CD14-positive monocyte (primary cell): ENCODE measurements at regions not wholly inside any gene's neighbourhood (a gene's known extent, or its start where the extent isn't known, plus 50 kb on each side); places are given as distances from the start of the nearest gene placed in this dataset.

Source experiments
- DNase-seq, 3 donors: peaks; one replicate each; pipeline ENCODE4 v3.0.0-alpha.2; 2011 to 2022
- H2AFZ ChIP-seq: 2 replicates; pipeline ENCODE4 v1.6.0; 2012; ENCODE audit warnings: mild to moderate bottlenecking, low read depth, low read length, inconsistent platforms; ENCODE audit not compliant: insufficient read depth, poor library complexity, severe bottlenecking
- H3K27ac ChIP-seq, 2 donors: 1 replicate in 1 of 2; 2 replicates in 1 of 2; pipeline ENCODE4 v1.5.1; 2012 to 2013; ENCODE audit warnings: low read length in 2 of 2, control low read depth in 1 of 2, inconsistent platforms in 1 of 2, low read depth in 1 of 2, mild to moderate bottlenecking in 1 of 2
- H3K27me3 ChIP-seq, 2 donors: one replicate each; pipeline versions ENCODE4 v1.6.0 to v1.6.1; 2011 to 2013; ENCODE audit warnings: low read length in 2 of 2; ENCODE audit not compliant: control insufficient read depth in 2 of 2, insufficient read depth in 2 of 2
- H3K36me3 ChIP-seq, 2 donors: replicated peaks in 1 of 2; 1 replicate in 1 of 2; 2 replicates in 1 of 2; pipeline versions ENCODE4 v1.5.1 to v1.6.1; 2012 to 2013; ENCODE audit warnings: low read length in 2 of 2, control low read depth in 1 of 2, inconsistent platforms in 1 of 2, mild to moderate bottlenecking in 1 of 2; ENCODE audit not compliant: insufficient read depth in 2 of 2, control insufficient read depth in 1 of 2
- H3K4me1 ChIP-seq, 2 donors: 1 replicate in 1 of 2; 2 replicates in 1 of 2; pipeline versions ENCODE4 v1.5.1 to v1.6.1; 2012 to 2013; ENCODE audit warnings: low read length in 2 of 2, control low read depth in 1 of 2, inconsistent platforms in 1 of 2, mild to moderate bottlenecking in 1 of 2, moderate library complexity in 1 of 2; ENCODE audit not compliant: insufficient read depth in 2 of 2, control insufficient read depth in 1 of 2
- H3K4me2 ChIP-seq: replicated peaks from 2 replicates; pipeline ENCODE3; 2012; ENCODE audit warnings: low read length, moderate library complexity, mild to moderate bottlenecking; ENCODE audit not compliant: poor library complexity, severe bottlenecking; ENCODE audit errors: extremely low read depth
- H3K4me3 ChIP-seq, 3 experiments: fragments of 200-600 bp in 1 of 3; sonication (generic) in 1 of 3; replicated peaks in 1 of 3; 1 replicate in 2 of 3; 2 replicates in 1 of 3; pipeline ENCODE4 v1.5.1; 2011 to 2013; ENCODE audit warnings: low read length in 3 of 3, mild to moderate bottlenecking in 3 of 3, control low read depth in 2 of 3, low read depth in 2 of 3, inconsistent platforms in 1 of 3, moderate library complexity in 1 of 3
- H3K79me2 ChIP-seq: 2 replicates; pipeline ENCODE4 v1.6.0; 2012; ENCODE audit warnings: mild to moderate bottlenecking, control low read depth, inconsistent platforms, low read length, moderate library complexity; ENCODE audit not compliant: insufficient read depth
- H3K9ac ChIP-seq: 2 replicates; pipeline ENCODE4 v1.6.0; 2017; ENCODE audit warnings: low read length, mild to moderate bottlenecking; ENCODE audit not compliant: insufficient read depth, poor library complexity, severe bottlenecking
- H3K9me3 ChIP-seq, 2 donors: replicated peaks in 1 of 2; 1 replicate in 1 of 2; 2 replicates in 1 of 2; pipeline versions ENCODE4 v1.5.1 to v1.6.1; 2012 to 2013; ENCODE audit warnings: low read length in 2 of 2, control low read depth in 1 of 2; ENCODE audit not compliant: control insufficient read depth in 1 of 2, insufficient read depth in 1 of 2
- H4K20me1 ChIP-seq: 2 replicates; pipeline ENCODE4 v1.6.0; 2012; ENCODE audit warnings: mild to moderate bottlenecking, low read length, control low read depth, moderate library complexity; ENCODE audit not compliant: insufficient read depth
- H3K27ac Mint-ChIP-seq, 7 donors: one replicate each; pipeline ENCODE4 v1.8.0; 2020; ENCODE audit warnings: mild to moderate bottlenecking in 7 of 7, mixed read lengths in 7 of 7, moderate library complexity in 6 of 7, inconsistent platforms in 2 of 7
- H3K27me3 Mint-ChIP-seq, 3 donors: one replicate each; pipeline ENCODE4 v1.8.0; 2021 to 2022; ENCODE audit warnings: low read depth in 3 of 3, mild to moderate bottlenecking in 3 of 3, mixed read lengths in 3 of 3, moderate library complexity in 3 of 3, inconsistent platforms in 1 of 3
- H3K36me3 Mint-ChIP-seq, 2 donors: one replicate each; pipeline ENCODE4 v1.8.0; 2020; ENCODE audit warnings: mixed read lengths in 2 of 2, inconsistent platforms in 1 of 2, mild to moderate bottlenecking in 1 of 2
- H3K4me1 Mint-ChIP-seq: one replicate; pipeline ENCODE4 v1.8.0; 2020; ENCODE audit warnings: mild to moderate bottlenecking, mixed read lengths
- H3K4me3 Mint-ChIP-seq, 2 donors: one replicate each; pipeline ENCODE4 v1.8.0; 2020; ENCODE audit warnings: mild to moderate bottlenecking in 2 of 2, mixed read lengths in 2 of 2, moderate library complexity in 1 of 2
- H3K9me3 Mint-ChIP-seq, 7 donors: one replicate each; pipeline ENCODE4 v1.8.0; 2020 to 2022; ENCODE audit warnings: mixed read lengths in 7 of 7, mild to moderate bottlenecking in 6 of 7, moderate library complexity in 6 of 7, inconsistent platforms in 2 of 7
- WGBS: methylation state at CpG from one replicate; pipeline ENCODE4 v1.1.5; 2013; ENCODE audit warnings: missing lambda C conversion rate; ENCODE audit not compliant: insufficient coverage; 5-methylcytosine and 5-hydroxymethylcytosine counted together
- intact Hi-C, 2 donors: fragments of 100-400 bp; cut with micrococcal nuclease; formaldehyde crosslinking; loops; one replicate each; pipeline versions ENCODE4 v1.15.0 to v1.15.1; 2023
- TF ChIP-seq, protein P1 (sequence below): fragments of 200-600 bp; IDR thresholded peaks from one replicate; pipeline ENCODE4 v1.8.0; 2022; ENCODE audit warnings: antibody characterized with exemption, mild to moderate bottlenecking

DNA sequence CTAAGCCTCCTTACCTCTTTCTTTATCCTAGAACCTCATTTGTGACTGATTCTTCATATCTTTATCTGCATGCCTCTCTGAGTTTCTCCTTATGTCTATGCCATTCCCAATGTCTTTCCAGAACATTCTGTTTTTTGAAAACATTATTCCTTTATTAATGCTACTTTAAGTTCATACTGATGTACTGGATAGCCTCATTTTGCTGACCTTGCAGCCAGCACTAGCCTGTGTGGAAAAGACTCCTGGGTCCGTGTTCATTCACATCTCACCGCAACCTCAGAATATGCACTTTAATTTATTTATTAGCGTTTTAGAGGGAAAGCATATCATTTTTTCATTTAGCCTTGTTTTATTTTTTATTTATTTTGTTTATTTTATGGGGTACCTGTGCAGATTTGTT, 208.1 kb upstream of the NPVF start:
- H3K4me1 Mint-ChIP-seq: no peaks in the 10 kb centered on the region
- Histone ChIP-seq H3K27ac (no peak overlapping the region), H3K36me3 (no peaks in the 10 kb centered on the region), H3K4me2 (no peak overlapping the region), H3K9ac (no peak overlapping the region), H3K4me3 (no peak overlapping the region), H3K79me2 (no peaks in the 10 kb centered on the region), H3K9me3 (peaks cover 0 to 4% of the 10 kb centered on the region in 2 donors), H2AFZ (no peak overlapping the region), H3K4me1 (no peaks in the 10 kb centered on the region), H4K20me1 (no peaks in the 10 kb centered on the region), H3K27me3 (no peaks in the 10 kb centered on the region)
- TF ChIP-seq, protein P1, sequence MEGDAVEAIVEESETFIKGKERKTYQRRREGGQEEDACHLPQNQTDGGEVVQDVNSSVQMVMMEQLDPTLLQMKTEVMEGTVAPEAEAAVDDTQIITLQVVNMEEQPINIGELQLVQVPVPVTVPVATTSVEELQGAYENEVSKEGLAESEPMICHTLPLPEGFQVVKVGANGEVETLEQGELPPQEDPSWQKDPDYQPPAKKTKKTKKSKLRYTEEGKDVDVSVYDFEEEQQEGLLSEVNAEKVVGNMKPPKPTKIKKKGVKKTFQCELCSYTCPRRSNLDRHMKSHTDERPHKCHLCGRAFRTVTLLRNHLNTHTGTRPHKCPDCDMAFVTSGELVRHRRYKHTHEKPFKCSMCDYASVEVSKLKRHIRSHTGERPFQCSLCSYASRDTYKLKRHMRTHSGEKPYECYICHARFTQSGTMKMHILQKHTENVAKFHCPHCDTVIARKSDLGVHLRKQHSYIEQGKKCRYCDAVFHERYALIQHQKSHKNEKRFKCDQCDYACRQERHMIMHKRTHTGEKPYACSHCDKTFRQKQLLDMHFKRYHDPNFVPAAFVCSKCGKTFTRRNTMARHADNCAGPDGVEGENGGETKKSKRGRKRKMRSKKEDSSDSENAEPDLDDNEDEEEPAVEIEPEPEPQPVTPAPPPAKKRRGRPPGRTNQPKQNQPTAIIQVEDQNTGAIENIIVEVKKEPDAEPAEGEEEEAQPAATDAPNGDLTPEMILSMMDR: no peak
- no peaks in the 10 kb centered on the region for H3K36me3 Mint-ChIP-seq
- peaks cover 0 to 3% (median 0%) of the 10 kb centered on the region in 3 donors for H3K27me3 Mint-ChIP-seq
- no peak for DNase-seq
- no peak overlapping the region for H3K4me3 Mint-ChIP-seq
- WGBS: no CpG with 5 or more reads among the region's 3 CpGs
- H3K27ac Mint-ChIP-seq: no peak overlapping the region
- H3K9me3 Mint-ChIP-seq: peaks cover 10 to 19% (median 13%) of the 10 kb centered on the region in 7 donors
- intact Hi-C loops: no loop called here

DNA sequence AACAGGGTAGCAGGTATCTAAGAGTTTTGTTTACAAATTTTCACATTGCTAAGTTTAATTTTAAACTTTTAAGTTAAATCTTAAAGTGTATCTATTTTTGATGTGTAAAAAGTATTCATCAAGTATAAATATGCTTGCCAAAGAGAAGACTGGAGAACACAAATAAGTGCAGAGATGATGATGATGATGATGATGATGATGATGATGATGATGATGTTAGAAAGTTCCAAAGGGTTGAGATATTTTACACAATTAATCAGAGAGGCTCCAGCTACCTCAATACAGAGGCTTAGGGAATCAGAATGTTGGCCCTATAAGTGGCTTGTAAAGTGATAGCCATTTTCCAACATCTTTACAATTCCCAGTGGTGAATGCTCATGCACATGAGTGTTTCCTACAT, 209.0 kb upstream of the NPVF start:
- no peak overlapping the region for H3K27ac ChIP-seq
- no peaks in the 10 kb centered on the region for H3K27me3 ChIP-seq
- intact Hi-C loops: no loop called here
- DNase-seq: no peak
- Mint-ChIP-seq H3K9me3 (peaks cover 13 to 27% (median 17%) of the 10 kb centered on the region in 7 donors), H3K36me3 (no peaks in the 10 kb centered on the region), H3K4me3 (no peak overlapping the region), H3K4me1 (no peaks in the 10 kb centered on the region), H3K27me3 (peaks cover 0 to 3% (median 0%) of the 10 kb centered on the region in 3 donors), H3K27ac (no peak overlapping the region)
- H3K4me1 ChIP-seq: no peaks in the 10 kb centered on the region
- no peak overlapping the region for H2AFZ ChIP-seq
- peaks cover 0 to 11% of the 10 kb centered on the region in 2 donors for H3K9me3 ChIP-seq
- H3K9ac ChIP-seq: no peak overlapping the region
- H4K20me1 ChIP-seq: no peaks in the 10 kb centered on the region
- TF ChIP-seq, protein P1: no peak
- H3K4me3 ChIP-seq: no peak overlapping the region
- no peaks in the 10 kb centered on the region for H3K79me2 ChIP-seq
- H3K4me2 ChIP-seq: no peak overlapping the region
- no peaks in the 10 kb centered on the region for H3K36me3 ChIP-seq
